ENCODE measurements at regions not wholly inside any gene's neighbourhood (a gene's known extent, or its start where the extent isn't known, plus 50 kb on each side); places are given as distances from the start of the nearest gene placed in this dataset.

- DNase-seq (ENCODE audit: low spot score), result no peak
- H3K27ac ChIP-seq (ENCODE audit: poor library complexity, severe bottlenecking), result no peak overlapping the region
- ATAC-seq (ENCODE audit: low read depth), result no peak
- no peaks in the 10 kb centered on the region for H3K4me1 ChIP-seq (ENCODE audit: insufficient read depth, poor library complexity, severe bottlenecking)
- TF ChIP-seq CTCF (IDR thresholded peaks at IDR 0.05; ENCODE audit: poor library complexity, severe bottlenecking), result no peak
- no peak overlapping the region for H3K4me3 ChIP-seq (ENCODE audit: severe bottlenecking)
- no peaks in the 10 kb centered on the region for H3K36me3 ChIP-seq (ENCODE audit: low read depth)
- H3K27me3 ChIP-seq (ENCODE audit: insufficient read depth, poor library complexity, severe bottlenecking), result no peaks in the 10 kb centered on the region
- no peaks in the 10 kb centered on the region for H3K9me3 ChIP-seq (ENCODE audit: severe bottlenecking)
Measured at GRCh38 chr10:36640626-36641025, 484.8 kb upstream of the ANKRD30A start.

GRCh38 chr10:36638462-36639155 is 486.8 kb upstream of the ANKRD30A start:
- DNase-seq (ENCODE audit: low spot score) (no peak), ATAC-seq (ENCODE audit: low read depth) (no peak)
- H3K36me3 ChIP-seq (ENCODE audit: low read depth), result no peaks in the 10 kb centered on the region
- no peaks in the 10 kb centered on the region for H3K4me1 ChIP-seq (ENCODE audit: insufficient read depth, poor library complexity, severe bottlenecking)
- TF ChIP-seq CTCF (IDR thresholded peaks at IDR 0.05; ENCODE audit: poor library complexity, severe bottlenecking), result no peak
- H3K27ac ChIP-seq (ENCODE audit: poor library complexity, severe bottlenecking), result no peak overlapping the region
- no peaks in the 10 kb centered on the region for H3K9me3 ChIP-seq (ENCODE audit: severe bottlenecking)
- no peaks in the 10 kb centered on the region for H3K27me3 ChIP-seq (ENCODE audit: insufficient read depth, poor library complexity, severe bottlenecking)
- H3K4me3 ChIP-seq (ENCODE audit: severe bottlenecking), result no peak overlapping the region

GRCh38 chr10:36636879-36637278 is 488.5 kb upstream of the ANKRD30A start:
- H3K27me3 ChIP-seq (ENCODE audit: insufficient read depth, poor library complexity, severe bottlenecking), result no peaks in the 10 kb centered on the region
- H3K4me1 ChIP-seq (ENCODE audit: insufficient read depth, poor library complexity, severe bottlenecking), result no peaks in the 10 kb centered on the region
- no peaks in the 10 kb centered on the region for H3K9me3 ChIP-seq (ENCODE audit: severe bottlenecking)
- TF ChIP-seq CTCF (IDR thresholded peaks at IDR 0.05; ENCODE audit: poor library complexity, severe bottlenecking), result no peak
- H3K36me3 ChIP-seq (ENCODE audit: low read depth), result no peaks in the 10 kb centered on the region
- DNase-seq (ENCODE audit: low spot score) (no peak), ATAC-seq (ENCODE audit: low read depth) (no peak)
- no peak overlapping the region for H3K27ac ChIP-seq (ENCODE audit: poor library complexity, severe bottlenecking)
- H3K4me3 ChIP-seq (ENCODE audit: severe bottlenecking), result no peak overlapping the region

GRCh38 chr10:36636285-36636839 is 489.0 kb upstream of the ANKRD30A start:
- Histone ChIP-seq H3K36me3 (ENCODE audit: low read depth) (no peaks in the 10 kb centered on the region), H3K9me3 (ENCODE audit: severe bottlenecking) (no peaks in the 10 kb centered on the region), H3K4me1 (ENCODE audit: insufficient read depth, poor library complexity, severe bottlenecking) (no peaks in the 10 kb centered on the region), H3K27me3 (ENCODE audit: insufficient read depth, poor library complexity, severe bottlenecking) (no peaks in the 10 kb centered on the region), H3K27ac (ENCODE audit: poor library complexity, severe bottlenecking) (no peak overlapping the region), H3K4me3 (ENCODE audit: severe bottlenecking) (no peak overlapping the region)
- DNase-seq (ENCODE audit: low spot score) (no peak), ATAC-seq (ENCODE audit: low read depth) (no peak)
- no peak for TF ChIP-seq CTCF (IDR thresholded peaks at IDR 0.05; ENCODE audit: poor library complexity, severe bottlenecking)

- Histone ChIP-seq H3K27ac (ENCODE audit: poor library complexity, severe bottlenecking) (no peak overlapping the region), H3K36me3 (ENCODE audit: low read depth) (no peaks in the 10 kb centered on the region), H3K4me1 (ENCODE audit: insufficient read depth, poor library complexity, severe bottlenecking) (no peaks in the 10 kb centered on the region), H3K4me3 (ENCODE audit: severe bottlenecking) (no peak overlapping the region), H3K9me3 (ENCODE audit: severe bottlenecking) (no peaks in the 10 kb centered on the region), H3K27me3 (ENCODE audit: insufficient read depth, poor library complexity, severe bottlenecking) (no peaks in the 10 kb centered on the region)
- no peak for TF ChIP-seq CTCF (IDR thresholded peaks at IDR 0.05; ENCODE audit: poor library complexity, severe bottlenecking)
- DNase-seq (ENCODE audit: low spot score) (no peak), ATAC-seq (ENCODE audit: low read depth) (no peak)
Measured at GRCh38 chr10:36634916-36635315, 490.5 kb upstream of the ANKRD30A start.
